NCI-H69 (cell line): ENCODE measurements at regions not wholly inside any gene's neighbourhood (a gene's known extent, or its start where the extent isn't known, plus 50 kb on each side); places are given as distances from the start of the nearest gene placed in this dataset.

Experiments used
- DNase-seq: peaks from one replicate; lab custom pipeline; 2025; lab: John Stamatoyannopoulos, UW

DNA sequence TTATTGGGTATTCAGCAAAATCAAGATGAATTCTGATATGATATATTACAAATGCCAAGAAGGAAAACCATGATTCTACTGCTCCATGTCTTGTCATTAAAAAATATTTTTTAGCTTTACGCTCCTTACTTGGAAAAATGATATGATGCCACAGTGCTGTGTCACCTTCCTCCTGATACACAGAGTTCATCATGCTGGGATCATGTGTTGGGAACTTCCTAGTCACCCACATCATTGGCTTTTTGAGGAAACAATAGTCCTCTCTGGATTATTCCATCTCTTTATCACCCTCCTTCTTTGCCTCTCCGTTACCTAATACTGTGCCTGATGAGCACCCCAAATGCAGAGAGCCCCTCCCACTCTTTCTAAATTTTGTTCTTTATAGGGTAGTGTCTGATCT lies 94.3 kb upstream of the PFN2 start:
- no peak for DNase-seq

DNA sequence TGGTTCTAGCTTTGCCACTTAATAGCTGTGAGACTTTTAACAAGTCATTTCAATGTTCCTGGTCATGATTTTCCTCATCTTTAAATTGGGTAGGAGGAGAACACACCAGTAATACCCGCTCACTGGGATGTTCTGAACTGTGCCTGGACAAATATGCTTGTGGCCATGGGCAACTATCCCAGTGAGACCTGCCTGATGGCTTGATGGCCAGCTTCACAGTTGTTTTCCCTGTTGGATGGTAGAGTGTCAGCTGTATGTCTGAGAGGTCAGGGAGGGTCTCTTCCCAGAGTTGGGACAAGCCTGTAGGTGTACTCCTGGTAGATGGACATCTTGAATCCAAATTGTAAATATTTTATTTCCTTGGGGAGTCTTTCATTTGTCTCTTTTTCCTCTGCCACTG lies 92.5 kb upstream of the PFN2 start:
- no peak for DNase-seq

DNA sequence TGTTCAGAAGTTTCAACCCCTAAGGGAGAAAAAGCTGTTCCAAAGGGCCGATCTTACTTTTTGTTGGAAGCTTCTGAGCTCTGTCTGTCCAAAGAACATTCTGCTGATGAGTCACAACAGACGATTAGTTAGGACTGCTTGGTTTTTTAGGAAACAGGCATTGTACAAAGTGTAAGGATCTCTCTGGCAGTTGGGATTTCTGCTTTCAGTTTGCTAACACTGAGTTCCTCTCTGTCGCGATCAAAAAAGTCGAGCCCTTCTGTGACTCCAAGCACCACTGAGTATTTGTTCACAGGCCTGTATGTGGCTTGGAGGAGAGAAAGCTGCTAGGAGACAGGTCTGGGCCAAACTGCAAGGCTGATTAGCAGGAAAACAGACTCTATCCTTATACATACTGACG lies 91.8 kb upstream of the PFN2 start:
- peak; percentile 38 for DNase-seq

DNA sequence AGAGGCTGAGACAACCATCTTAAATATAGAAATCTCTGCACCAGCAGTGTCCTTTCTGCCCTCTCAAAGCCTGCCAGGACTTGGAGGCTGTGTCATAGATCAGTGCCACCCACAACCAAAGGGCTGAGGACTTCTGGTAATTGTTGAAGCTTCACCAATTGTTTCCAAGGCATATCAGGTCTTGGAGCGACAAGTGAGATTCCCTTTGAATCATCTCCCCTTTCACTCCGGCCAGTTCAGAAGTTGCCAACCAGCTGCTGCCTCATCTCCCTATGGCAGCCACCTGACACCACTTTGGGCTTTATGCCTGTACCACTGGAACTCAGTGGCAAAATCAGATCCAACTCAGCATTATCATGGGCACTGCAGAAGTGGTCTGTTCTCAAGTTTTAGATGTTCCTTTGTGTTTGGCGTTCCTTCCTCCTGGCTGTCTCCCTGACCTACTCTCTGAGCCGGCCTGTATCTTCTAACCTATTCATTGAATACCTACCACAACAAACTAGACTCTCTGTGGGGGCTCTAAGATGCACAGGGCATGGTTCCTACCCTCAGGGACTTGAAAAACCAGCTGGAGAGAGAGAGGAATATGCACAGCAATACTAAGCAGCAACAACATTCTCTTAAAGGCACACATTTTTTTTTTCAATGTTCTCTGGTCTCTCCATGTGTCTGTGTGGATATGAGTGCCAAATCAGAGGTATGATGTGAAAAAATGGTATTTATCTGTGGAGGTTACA lies 90.8 kb upstream of the PFN2 start:
- DNase-seq: peak; percentile 41

DNA sequence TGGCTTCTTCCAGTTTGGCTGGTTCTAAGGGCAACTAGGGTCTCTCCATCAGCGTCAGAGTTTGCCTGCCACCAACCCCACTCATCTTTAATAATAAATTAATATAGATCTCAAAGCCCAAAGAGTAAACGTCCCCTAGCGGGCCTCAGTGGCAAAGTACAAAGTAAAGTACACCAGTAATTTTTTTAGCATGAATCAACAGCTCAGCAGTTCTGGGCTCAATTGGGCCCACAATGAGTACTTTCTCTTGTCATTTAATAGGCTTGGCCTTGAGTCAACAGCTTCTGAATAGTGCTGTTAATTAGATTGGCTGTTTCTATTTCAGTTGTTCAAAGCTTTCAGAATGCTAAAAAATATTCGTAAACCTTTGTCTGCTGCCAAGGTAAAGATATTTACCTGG lies 89.0 kb upstream of the PFN2 start:
- DNase-seq: peak; percentile 76

DNA sequence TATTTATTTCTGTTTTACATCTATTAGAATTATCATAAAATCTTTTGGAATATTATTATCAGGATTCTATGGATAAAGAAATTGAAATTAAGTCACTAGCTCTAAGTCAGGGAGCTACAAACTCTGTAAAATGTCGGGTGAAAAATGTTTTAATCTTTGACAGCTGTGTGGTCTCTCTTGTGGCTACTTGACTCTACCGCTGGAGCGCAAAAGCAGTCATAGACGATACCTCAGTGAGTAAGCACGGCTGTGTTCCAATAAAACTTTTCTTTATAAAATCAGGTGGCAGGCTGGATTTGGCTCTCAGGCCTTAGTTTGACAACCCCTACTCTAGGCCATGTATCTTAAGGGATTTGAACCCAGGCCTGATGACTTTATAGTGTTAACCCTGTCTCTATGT lies 88.5 kb upstream of the PFN2 start:
- peak; percentile 33 for DNase-seq

DNA sequence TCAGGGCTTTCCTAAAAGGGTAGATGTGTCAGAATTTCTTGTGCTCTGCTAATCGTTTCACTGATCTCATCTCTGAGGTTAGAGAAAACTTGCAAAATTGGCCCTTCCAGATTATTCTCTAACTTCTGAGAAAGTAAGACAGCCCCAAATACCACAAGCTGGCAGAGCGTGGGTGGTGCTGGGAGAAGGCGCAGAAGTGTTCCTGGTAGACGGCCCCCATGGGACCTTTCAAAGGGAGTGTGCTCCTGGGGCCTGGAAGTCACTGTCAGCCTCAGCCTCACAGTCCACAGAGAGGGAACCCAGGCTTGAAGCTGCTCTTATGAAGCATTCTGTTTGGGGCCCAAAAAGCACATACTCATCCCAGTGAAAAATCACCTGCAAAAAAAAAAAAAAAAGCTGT lies 86.5 kb upstream of the PFN2 start:
- no peak for DNase-seq

DNA sequence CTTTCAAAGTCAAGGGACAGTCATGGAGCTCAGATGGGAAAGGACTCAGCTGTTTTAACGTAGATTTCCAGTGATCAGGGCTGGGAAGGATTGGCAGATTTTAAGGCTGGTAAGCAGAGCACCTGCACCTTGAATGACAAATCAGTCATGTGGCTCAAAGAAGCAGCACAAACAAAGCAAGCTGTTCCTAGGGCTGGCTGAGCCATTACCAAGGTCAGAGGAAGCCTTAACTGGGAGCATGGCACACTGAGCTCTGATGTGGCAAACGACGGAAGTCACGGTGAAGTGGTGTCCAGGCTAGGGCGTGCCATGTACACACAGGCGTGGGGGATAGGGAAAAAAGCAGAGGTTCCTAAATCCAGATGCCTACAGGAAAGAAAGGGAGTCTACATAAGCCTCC lies 84.6 kb upstream of the PFN2 start:
- DNase-seq: peak; percentile 75

DNA sequence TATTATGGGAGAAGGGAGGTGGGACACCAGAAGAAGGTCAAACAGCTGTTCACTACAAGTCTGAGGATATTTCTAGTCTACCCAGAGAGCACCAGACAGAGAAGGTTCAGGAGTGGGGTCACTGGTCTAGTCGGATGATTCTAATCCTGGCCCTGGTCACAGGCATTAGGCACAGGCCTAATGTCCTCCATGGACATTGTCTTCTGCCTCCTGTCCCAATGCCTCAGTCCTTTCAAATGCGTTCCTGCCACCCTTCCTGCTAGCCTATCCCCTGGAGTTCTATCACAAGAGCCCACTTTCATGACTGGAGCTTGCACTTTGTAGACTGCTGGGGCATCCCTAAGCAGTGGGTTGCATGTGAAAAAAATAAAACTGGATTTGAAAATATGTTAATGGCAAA lies 83.9 kb upstream of the PFN2 start:
- DNase-seq: no peak

DNA sequence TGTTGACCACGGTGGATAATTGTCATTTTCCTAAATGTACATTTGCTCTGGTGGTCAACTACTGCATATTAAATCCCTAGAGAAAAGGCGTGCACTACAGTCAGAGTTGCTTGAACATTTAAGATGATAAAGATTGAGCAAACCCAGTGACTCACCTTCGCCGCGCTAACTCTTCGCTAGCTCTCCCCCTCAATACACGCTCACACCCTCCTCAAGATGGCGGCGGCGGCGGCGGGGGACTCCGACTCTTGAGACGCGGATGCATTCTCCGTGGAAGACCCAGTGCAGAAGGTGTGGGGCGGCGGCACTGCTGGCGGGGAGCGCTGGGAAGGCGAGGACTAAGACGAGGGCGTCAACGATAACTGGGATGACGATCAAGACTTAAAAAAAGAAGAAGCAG lies 79.8 kb upstream of the PFN2 start:
- DNase-seq: no peak

DNA sequence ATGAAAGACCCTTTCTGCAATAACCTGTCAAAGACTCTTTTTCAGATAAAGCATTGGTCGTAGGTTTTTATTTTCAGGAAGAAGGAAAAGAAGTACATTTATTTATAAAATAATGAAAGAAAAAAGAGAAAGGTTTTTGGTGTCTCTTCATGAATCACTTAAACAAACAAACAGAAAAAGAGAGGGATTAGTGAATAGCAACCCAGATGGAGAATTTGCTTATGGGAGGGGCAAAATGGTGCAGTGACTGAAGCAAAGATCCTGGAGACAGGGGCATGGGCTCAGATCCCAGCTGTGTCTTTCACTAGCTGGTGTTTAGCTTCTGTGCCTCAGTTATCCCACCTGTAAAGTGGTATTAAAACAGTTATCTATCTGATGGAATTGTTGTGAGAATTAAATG lies 78.6 kb upstream of the PFN2 start:
- DNase-seq: no peak

DNA sequence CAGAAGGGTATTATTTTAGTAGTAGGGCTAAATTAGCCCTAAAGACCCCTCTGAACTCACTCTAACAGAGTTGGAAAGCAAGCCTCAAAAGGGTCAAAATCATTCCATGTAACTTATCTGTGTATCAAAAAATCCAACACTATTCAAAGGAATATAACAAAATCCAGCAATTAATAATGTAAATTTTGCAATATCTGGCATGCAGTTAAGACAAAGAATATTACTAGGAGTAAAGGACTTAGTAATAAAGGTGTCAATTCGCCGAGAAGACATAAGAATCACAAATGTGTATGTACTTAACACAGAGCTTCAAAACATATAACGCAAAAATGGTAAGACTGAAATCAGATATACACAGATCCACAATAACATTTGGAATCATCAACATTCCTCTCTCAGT lies 71.2 kb upstream of the PFN2 start:
- no peak for DNase-seq

DNA sequence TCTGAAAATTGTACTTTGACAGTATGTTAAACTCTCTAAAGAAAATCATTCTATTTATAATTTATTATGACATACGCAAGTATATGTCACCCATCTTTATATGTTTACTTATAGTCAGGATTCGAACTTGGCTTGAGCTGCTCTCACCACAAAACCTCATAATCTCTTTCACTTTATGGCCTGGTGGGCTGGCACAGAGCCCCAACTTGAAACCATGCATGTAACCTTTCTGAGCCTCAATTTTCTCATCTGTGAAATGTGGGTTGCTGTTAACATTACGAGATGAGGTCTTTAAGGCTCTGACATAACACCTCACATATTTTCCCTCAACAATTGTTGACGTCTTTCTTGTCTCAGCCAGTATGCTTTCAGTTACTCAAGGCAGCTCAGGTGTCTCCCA lies 69.4 kb upstream of the PFN2 start:
- DNase-seq: no peak

DNA sequence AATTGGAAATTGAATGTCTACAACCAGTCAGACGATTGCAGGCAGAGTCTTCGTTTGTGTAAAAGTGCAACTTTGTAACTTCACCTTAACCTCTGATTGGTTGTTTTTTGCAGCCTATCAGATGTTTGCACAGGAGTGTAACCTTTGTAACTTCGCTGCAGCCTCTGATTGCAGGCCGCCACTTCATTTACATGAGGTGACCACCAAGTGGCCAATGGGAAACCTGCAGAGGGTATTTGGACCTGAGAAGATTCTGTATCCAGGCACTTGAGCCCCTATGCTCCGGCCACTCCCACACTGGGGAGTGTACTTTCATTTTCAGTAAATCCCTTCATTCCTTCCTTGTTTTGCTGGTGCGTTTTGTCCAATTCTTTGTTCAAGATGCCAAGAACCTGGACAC lies 68.1 kb upstream of the PFN2 start:
- no peak for DNase-seq

DNA sequence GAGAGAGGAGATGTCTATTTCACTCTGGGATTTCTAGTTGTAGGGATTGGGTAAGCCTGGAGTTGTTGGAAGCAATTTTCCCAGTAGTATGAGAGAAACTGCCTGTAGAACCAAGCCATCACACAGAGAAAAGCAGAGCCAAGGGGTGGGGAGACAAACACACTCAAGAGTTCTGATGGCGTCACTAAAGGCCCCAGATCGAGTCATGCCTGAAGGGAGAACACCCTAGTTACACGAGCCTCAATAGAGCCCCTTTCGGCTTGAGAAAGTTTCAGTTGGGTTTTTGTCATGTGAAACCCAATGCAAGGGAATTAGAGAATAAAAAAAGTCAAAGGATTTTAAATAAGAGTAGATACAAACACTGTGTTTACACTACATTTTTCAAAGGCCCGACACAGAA lies 66.1 kb upstream of the PFN2 start:
- DNase-seq: no peak

DNA sequence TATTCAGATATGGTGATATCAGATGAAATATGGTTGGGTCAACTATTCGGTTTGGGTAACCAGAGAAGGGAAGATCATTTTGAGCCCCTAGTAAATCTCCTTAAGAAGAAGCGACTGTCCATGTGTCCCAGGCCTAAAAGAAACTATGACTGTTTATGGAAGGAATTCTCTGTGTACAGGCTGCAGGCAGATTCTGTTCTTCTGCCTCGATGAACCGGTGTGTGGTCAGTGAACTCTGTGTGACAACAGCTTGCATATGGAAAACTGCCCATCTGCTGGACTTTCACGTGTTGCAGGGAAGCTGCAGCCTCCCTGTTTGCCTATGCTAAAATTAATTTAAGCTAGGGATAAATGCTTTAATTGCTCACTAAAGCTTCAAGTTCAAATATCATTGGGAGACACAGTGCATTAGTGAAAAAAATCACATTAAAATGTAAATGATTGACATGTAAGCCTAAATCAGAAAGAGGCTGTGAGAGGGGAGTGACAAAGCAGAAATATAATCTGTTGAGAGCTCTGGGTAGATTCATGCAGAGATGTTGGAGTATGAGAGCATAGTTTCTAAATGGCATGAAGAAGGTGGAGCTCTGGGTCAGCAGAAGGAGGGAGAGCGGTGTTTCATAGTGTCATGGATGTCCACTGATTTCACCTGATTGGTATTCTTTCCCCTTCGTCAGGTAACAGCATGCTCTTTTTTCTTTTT lies 65.4 kb upstream of the PFN2 start:
- DNase-seq: peak; percentile 21

DNA sequence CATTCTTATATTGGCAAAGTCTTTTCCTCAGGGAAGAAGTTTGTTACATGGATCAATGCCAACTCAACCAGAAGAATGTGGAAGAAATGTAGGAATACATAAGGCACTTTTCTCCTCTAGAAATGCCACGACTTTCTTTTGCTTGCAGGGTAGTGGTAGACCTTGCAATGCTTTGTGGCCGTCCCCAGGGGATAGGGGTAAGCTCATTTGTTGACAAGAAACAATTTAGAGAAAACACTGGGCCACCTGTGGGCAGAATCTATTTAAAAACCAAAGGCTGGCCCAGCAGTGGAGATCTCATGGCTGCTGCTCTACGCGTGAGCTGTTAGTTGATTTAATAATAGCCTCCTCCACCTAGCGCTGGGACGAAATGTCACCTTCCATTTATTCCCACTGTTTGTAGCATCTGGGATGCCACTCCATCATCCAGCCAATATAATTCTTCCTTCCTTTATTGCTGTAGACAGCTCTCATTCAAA lies 64.6 kb upstream of the PFN2 start:
- DNase-seq: peak; percentile 68

DNA sequence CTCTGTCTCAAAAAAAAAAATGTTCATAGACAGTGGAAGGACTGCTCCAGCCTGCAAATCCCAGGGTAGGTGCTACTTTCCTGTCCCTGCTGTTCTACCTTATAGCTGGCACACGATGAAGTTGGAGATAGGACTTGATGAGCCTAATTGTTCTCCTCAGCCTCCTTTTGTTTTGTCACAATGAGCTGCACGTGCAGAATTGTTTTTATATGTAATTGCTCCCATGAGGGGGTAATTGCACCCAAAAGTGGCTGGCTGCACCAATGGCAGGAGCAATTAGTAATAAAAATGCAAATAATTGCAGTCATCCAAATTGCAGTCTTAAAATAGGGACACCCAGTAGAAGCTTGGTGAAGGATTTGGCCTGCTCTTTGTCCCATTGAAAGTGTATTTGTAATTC lies 63.0 kb upstream of the PFN2 start:
- peak; percentile 77 for DNase-seq

DNA sequence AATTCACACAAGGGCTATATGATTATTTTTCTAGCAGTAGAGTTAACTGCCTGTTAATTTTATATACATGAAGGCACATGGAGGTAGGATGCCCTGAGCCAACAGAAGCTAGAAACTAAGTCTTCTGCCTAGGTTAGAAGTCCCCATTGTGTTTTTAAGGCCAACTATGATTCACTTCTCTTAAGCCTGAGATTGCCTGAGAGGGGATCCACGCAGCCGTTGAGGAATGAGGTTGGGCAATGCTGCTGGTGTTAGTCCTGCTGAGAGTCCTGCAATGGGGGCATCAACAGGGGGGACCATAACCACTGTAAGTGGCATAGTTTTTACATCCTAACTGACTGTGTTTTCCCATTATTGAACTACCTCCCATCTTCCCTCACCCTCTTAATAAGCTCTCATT lies 60.1 kb upstream of the PFN2 start:
- DNase-seq: no peak

DNA sequence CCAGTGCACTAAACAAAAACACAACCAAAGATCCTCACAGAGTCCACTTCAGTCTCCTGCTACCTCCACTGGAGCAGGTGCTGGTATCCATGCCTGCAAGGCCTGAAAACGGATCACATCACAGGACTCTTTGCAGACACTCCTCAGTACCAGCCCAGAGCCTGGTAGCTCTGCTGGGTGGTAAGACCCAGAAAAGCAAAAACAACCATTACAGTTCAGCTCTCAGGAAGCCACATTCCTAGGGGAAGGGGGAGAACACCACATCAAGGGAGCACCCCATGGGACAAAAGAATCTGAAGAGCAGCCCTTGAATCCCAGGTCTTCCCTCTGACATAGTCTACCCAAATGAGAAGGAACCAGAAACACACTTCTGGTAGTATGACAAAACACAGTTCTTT lies 52.5 kb upstream of the PFN2 start:
- no peak for DNase-seq

DNA sequence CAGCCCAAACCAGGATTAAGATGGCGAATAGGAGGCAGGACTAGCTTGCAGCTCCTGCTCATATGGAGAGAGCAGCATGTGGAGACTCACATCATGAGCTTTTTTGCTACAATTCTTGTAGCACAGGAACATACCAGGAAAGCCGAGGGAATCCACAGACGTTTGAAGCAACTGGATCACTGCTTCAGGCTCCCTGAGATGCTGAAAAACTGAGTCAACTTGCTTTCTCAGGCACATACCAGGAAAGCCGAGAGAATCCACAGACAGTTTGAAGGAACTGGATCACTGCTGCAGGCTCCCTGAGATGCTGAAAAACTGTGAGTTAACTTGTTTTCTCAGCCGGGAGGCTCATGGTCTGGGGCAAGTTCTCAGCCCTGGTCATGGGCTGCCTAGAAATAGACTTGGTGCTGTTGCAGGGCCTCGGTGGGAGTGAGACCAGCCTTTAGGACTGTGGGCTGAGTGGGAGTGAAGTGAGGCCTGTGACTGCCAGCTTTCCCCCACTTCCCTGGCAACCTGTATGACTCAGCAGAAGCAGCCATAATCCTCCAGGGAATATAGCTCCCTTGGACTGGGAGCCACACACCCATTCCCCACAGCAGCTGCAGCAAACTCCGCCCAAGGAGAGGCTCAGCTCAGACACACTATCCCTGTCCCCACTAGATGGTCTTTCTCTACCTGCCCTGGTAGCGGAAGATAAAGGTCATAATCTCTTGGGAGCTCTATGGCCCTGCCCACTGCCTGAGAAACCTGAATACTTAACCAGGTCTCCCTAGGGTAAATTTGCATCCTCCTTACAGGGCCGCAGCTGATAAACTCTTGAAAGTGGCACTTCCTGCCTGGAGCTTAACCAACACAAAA lies 51.9 kb upstream of the PFN2 start:
- peak; percentile 71 for DNase-seq

DNA sequence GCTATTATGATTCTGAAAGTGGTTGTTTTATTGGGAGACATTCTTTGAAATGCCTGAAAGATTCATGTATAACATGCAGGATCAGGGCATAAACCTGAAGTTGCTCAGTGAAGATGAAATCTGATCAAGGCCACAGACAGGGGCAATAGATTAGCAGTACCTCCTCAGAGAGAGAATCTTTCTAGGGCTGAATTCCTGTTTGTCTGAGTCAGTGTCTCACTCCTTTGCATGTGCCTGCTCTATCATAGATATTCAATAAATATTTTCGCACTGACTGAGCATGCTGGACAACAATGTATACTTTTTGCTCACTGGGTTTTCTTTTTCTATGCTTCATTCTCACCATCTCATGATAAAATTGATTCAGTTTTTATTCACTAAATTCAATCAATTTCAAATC lies 49.8 kb upstream of the PFN2 start:
- no peak for DNase-seq
